Prostate gland (tissue), 2 donors: ENCODE measurements at regions not wholly inside any gene's neighbourhood (a gene's known extent, or its start where the extent isn't known, plus 50 kb on each side); places are given as distances from the start of the nearest gene placed in this dataset.

Experiments used
- POLR2A ChIP-seq: fragments of 450-650 bp; IDR thresholded peaks from one replicate; pipeline ENCODE4 v1.6.1; 2016; ENCODE audit warnings: antibody characterized with exemption, mild to moderate bottlenecking
- POLR2AphosphoS5 ChIP-seq: sonication (generic); formaldehyde crosslinking; IDR thresholded peaks from one replicate; pipeline ENCODE4 v1.6.1; 2017; ENCODE audit warnings: antibody characterized with exemption
- TF ChIP-seq, protein P1 (sequence below), 4 experiments: fragments of 200-600 bp in 2 of 4; fragments of 450-650 bp in 2 of 4; sonication (generic) in 2 of 4; IDR thresholded peaks; 1 replicate in 3 of 4; 2 replicates in 1 of 4; pipeline ENCODE4 v1.5.1; 2016 to 2019; ENCODE audit warnings: antibody characterized with exemption in 4 of 4, mild to moderate bottlenecking in 2 of 4, moderate library complexity in 2 of 4

DNA sequence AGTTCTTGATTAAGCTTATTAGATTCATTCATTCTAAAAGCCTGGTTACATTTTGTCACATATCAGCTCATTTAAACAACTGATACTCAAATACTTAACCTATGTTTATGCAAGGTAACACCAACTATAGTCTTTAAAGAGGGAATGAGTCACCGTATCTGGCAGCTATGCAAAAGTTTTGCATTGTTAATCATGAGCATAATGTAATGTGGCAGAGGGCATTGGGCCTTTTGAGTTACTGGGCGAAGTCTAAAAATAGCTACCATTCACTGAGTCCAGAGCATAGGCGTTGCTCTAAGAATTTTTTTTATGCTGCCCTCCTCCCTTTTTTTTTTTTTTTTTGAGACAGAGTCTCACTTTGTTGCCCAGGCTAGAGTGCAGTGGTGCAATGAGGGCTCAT is 277.7 kb upstream of the ZNF717 start:
- TF ChIP-seq, protein P1, sequence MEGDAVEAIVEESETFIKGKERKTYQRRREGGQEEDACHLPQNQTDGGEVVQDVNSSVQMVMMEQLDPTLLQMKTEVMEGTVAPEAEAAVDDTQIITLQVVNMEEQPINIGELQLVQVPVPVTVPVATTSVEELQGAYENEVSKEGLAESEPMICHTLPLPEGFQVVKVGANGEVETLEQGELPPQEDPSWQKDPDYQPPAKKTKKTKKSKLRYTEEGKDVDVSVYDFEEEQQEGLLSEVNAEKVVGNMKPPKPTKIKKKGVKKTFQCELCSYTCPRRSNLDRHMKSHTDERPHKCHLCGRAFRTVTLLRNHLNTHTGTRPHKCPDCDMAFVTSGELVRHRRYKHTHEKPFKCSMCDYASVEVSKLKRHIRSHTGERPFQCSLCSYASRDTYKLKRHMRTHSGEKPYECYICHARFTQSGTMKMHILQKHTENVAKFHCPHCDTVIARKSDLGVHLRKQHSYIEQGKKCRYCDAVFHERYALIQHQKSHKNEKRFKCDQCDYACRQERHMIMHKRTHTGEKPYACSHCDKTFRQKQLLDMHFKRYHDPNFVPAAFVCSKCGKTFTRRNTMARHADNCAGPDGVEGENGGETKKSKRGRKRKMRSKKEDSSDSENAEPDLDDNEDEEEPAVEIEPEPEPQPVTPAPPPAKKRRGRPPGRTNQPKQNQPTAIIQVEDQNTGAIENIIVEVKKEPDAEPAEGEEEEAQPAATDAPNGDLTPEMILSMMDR (IDR thresholded peaks at IDR 0.05) = no peak
- TF ChIP-seq POLR2AphosphoS5 (no peak), POLR2A (no peak)
